ENCODE measurements at regions not wholly inside any gene's neighbourhood (a gene's known extent, or its start where the extent isn't known, plus 50 kb on each side); places are given as distances from the start of the nearest gene placed in this dataset.

DNA sequence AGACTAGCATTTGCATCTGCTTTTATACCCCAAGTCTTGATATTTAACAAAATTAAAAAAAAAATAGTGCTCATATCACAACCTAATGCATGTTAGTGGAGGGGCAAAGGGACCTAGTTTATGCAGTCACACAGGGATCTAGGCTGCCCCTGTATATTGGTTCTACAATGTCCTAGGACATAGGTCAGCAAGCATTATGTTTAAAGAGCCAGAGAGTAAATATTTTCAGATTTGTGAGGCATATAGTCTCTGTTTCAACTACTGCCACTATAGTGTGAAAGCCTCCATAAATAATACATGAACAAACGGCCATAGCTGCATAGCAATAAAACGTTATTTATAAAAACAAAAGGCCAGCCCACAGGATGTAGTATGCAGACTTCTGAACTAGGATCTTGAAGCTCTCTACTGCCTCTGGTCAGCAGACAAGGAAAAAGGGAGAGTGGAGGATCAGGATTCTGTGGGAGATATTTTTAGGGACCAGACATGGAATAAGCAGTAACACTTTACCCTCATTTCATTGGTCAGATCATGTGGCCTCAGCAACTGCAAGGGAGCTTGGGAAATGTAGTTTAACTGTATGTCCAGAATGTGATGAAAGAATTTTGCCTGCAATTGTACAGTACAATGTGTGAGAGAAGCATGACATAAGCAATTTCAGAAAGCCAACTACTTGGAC is 414.2 kb upstream of the SPTLC3 start:
- DNase-seq = no peak
- TF ChIP-seq, protein P1, sequence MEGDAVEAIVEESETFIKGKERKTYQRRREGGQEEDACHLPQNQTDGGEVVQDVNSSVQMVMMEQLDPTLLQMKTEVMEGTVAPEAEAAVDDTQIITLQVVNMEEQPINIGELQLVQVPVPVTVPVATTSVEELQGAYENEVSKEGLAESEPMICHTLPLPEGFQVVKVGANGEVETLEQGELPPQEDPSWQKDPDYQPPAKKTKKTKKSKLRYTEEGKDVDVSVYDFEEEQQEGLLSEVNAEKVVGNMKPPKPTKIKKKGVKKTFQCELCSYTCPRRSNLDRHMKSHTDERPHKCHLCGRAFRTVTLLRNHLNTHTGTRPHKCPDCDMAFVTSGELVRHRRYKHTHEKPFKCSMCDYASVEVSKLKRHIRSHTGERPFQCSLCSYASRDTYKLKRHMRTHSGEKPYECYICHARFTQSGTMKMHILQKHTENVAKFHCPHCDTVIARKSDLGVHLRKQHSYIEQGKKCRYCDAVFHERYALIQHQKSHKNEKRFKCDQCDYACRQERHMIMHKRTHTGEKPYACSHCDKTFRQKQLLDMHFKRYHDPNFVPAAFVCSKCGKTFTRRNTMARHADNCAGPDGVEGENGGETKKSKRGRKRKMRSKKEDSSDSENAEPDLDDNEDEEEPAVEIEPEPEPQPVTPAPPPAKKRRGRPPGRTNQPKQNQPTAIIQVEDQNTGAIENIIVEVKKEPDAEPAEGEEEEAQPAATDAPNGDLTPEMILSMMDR (IDR thresholded peaks at IDR 0.05) = no peak
- no peak for TF ChIP-seq POLR2A (IDR thresholded peaks at IDR 0.05)
- Histone ChIP-seq H3K27me3 (no peaks in the 10 kb centered on the region), H3K4me3 (no peak overlapping the region), H3K4me1 (no peaks in the 10 kb centered on the region), H3K36me3 (no peaks in the 10 kb centered on the region), H3K27ac (no peak overlapping the region), H3K9me3 (no peaks in the 10 kb centered on the region)

GRCh38 chr20:12595841-12596240 is 412.9 kb upstream of the SPTLC3 start:
- Histone ChIP-seq H3K27me3 (no peaks in the 10 kb centered on the region), H3K4me3 (no peak overlapping the region), H3K27ac (no peak overlapping the region), H3K4me1 (no peaks in the 10 kb centered on the region), H3K9me3 (no peaks in the 10 kb centered on the region), H3K36me3 (no peaks in the 10 kb centered on the region)
- TF ChIP-seq, protein P1 (IDR thresholded peaks at IDR 0.05) = no peak
- TF ChIP-seq POLR2A (IDR thresholded peaks at IDR 0.05) = no peak
- DNase-seq = no peak

GRCh38 chr20:12596863-12597262 is 411.9 kb upstream of the SPTLC3 start:
- H3K9me3 ChIP-seq = no peaks in the 10 kb centered on the region
- H3K27ac ChIP-seq = no peak overlapping the region
- H3K4me3 ChIP-seq = no peak overlapping the region
- H3K36me3 ChIP-seq = no peaks in the 10 kb centered on the region
- DNase-seq = no peak
- H3K4me1 ChIP-seq = no peaks in the 10 kb centered on the region
- TF ChIP-seq POLR2A (IDR thresholded peaks at IDR 0.05) = no peak
- no peaks in the 10 kb centered on the region for H3K27me3 ChIP-seq

DNA sequence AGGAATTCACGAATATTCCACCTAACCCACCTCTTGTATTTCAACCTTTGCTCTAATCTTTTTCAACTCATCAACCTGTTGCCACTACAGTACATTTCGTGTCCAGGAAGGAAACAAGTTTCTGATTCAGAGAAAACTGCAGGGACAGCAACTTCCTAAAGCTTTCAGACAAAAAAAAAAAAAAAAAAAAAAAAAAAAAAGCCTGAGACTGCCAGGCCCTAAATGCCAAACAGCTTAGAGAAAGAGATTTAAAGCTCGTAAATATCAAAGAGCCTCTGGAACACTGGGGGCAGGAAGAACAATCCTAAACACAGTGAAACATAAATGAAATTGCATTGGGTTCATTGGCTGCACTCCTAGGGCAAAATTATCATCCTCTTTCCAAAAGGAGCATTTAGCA is 411.2 kb upstream of the SPTLC3 start:
- TF ChIP-seq, protein P1 (IDR thresholded peaks at IDR 0.05) = no peak
- no peak for TF ChIP-seq POLR2A (IDR thresholded peaks at IDR 0.05)
- no peak overlapping the region for H3K4me3 ChIP-seq
- H3K36me3 ChIP-seq = no peaks in the 10 kb centered on the region
- no peak overlapping the region for H3K27ac ChIP-seq
- no peaks in the 10 kb centered on the region for H3K9me3 ChIP-seq
- H3K27me3 ChIP-seq = no peaks in the 10 kb centered on the region
- H3K4me1 ChIP-seq = no peaks in the 10 kb centered on the region
- DNase-seq = no peak

DNA sequence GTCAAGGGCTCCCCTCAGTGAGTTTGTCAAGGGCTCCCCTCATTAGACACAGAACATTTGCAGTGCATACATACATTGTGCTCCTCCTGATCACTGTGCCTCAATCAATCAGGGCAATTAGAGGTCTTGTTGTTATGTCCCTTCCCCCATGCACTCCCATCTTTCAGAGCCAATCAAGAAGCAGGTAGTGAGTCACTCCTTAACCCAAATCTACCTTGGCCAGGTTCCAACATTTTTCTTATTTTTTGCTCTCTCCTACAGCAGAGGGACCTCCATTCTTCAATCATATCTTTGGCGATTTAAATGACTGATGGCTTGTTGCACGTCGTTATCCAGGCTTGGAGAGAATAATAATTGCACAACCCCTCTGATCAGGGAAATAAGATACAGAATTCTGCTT is 409.9 kb upstream of the SPTLC3 start:
- no peaks in the 10 kb centered on the region for H3K27me3 ChIP-seq
- H3K4me1 ChIP-seq = no peaks in the 10 kb centered on the region
- H3K27ac ChIP-seq = no peak overlapping the region
- H3K9me3 ChIP-seq = no peaks in the 10 kb centered on the region
- no peak for DNase-seq
- no peak overlapping the region for H3K4me3 ChIP-seq
- H3K36me3 ChIP-seq = no peaks in the 10 kb centered on the region
- TF ChIP-seq, protein P1 (IDR thresholded peaks at IDR 0.05) = no peak
- no peak for TF ChIP-seq POLR2A (IDR thresholded peaks at IDR 0.05)

- TF ChIP-seq POLR2A (IDR thresholded peaks at IDR 0.05) = no peak
- TF ChIP-seq, protein P1 (IDR thresholded peaks at IDR 0.05) = no peak
- Histone ChIP-seq H3K4me3 (no peak overlapping the region), H3K27me3 (no peaks in the 10 kb centered on the region), H3K27ac (no peak overlapping the region), H3K36me3 (no peaks in the 10 kb centered on the region), H3K4me1 (no peaks in the 10 kb centered on the region), H3K9me3 (no peaks in the 10 kb centered on the region)
- no peak for DNase-seq
Observed at GRCh38 chr20:12599494-12599893, 409.3 kb upstream of the SPTLC3 start.
